IMR-90 (cell line): ENCODE measurements at regions not wholly inside any gene's neighbourhood (a gene's known extent, or its start where the extent isn't known, plus 50 kb on each side); places are given as distances from the start of the nearest gene placed in this dataset.

Experiments used
- ATAC-seq: fragments of 200-7000 bp; cut with Tn5 transposase; 2 replicates; pipeline ENCODE4 v1.9.1; 2020; ENCODE audit warnings: low read depth, mild to moderate bottlenecking, moderate library complexity
- BruUV-seq: library from RNA; stranded (reverse); fragments of 400-500 nt; replicated peaks from 2 replicates; lab custom pipeline; 2021; lab: Mats Ljungman, UMichigan
- CTCF ChIA-PET: fragments of 300-600 bp; formaldehyde crosslinking; extraction: SDS; loops from one replicate; lab custom pipeline; 2021; ENCODE audit warnings: antibody characterized with exemption; lab: Yijun Ruan, JAX
- POLR2A ChIA-PET: fragments of 300-600 bp; sonication (Branson Sonifier 250); formaldehyde crosslinking; loops from one replicate; lab custom pipeline; 2022; ENCODE audit warnings: antibody characterized with exemption; ENCODE audit not compliant: unreplicated experiment; lab: Charles Lee
- DNase-seq: peaks from one replicate; pipeline ENCODE4 v3.0.0; 2013
- H2AFZ ChIP-seq: replicated peaks from 2 replicates; pipeline ENCODE3; 2013; ENCODE audit warnings: low read length, mild to moderate bottlenecking; ENCODE audit not compliant: poor library complexity
- H2AK5ac ChIP-seq: 2 replicates; pipeline ENCODE4 v1.6.1; 2013; ENCODE audit warnings: low read depth, low read length, inconsistent platforms
- H2AK9ac ChIP-seq: replicated peaks from 2 replicates; pipeline ENCODE3; 2013; ENCODE audit warnings: mild to moderate bottlenecking, low read depth, low read length, moderate library complexity; ENCODE audit not compliant: poor library complexity
- H2BK120ac ChIP-seq: 2 replicates; pipeline ENCODE4 v1.6.1; 2013; ENCODE audit warnings: low read depth, low read length, inconsistent platforms
- H2BK15ac ChIP-seq: 3 replicates; pipeline ENCODE4 v1.6.1; 2013; ENCODE audit warnings: low read depth, low read length, inconsistent platforms
- H2BK20ac ChIP-seq: 2 replicates; pipeline ENCODE4 v1.6.1; 2013; ENCODE audit warnings: low read depth, mild to moderate bottlenecking, inconsistent platforms, low read length, moderate library complexity
- H2BK5ac ChIP-seq: 2 replicates; pipeline ENCODE4 v1.6.1; 2013; ENCODE audit warnings: mild to moderate bottlenecking, low read depth, low read length, inconsistent platforms; ENCODE audit not compliant: poor library complexity, severe bottlenecking
- H3K14ac ChIP-seq: replicated peaks from 2 replicates; pipeline ENCODE4 v1.6.1; 2013; ENCODE audit warnings: low read depth, low read length, inconsistent platforms
- H3K18ac ChIP-seq: 2 replicates; pipeline ENCODE4 v1.6.1; 2013; ENCODE audit warnings: low read depth, low read length, control low read depth
- H3K23ac ChIP-seq: 2 replicates; pipeline ENCODE4 v1.6.1; 2013; ENCODE audit warnings: low read depth, low read length, inconsistent platforms
- H3K27ac ChIP-seq: 2 replicates; pipeline ENCODE4 v1.5.1; 2013; ENCODE audit warnings: mild to moderate bottlenecking, control low read depth, low read length; ENCODE audit not compliant: insufficient read depth
- H3K27me3 ChIP-seq: 2 replicates; pipeline ENCODE4 v1.6.1; 2013; ENCODE audit warnings: low read length; ENCODE audit not compliant: control insufficient read depth, insufficient read depth
- H3K36me3 ChIP-seq: 2 replicates; pipeline ENCODE4 v1.6.1; 2013; ENCODE audit warnings: low read length, mixed read lengths; ENCODE audit not compliant: control insufficient read depth, insufficient read depth
- H3K4ac ChIP-seq: 2 replicates; pipeline ENCODE4 v1.6.1; 2013; ENCODE audit warnings: low read depth, low read length, inconsistent platforms
- H3K4me1 ChIP-seq: 2 replicates; pipeline ENCODE4 v1.6.1; 2013; ENCODE audit warnings: low read length, mixed read lengths; ENCODE audit not compliant: control insufficient read depth, insufficient read depth
- H3K4me2 ChIP-seq: 2 replicates; pipeline ENCODE4 v1.6.1; 2013; ENCODE audit warnings: low read depth, mild to moderate bottlenecking, control low read depth, low read length, moderate library complexity
- H3K4me3 ChIP-seq: 2 replicates; pipeline ENCODE4 v1.5.1; 2013; ENCODE audit warnings: low read depth, mild to moderate bottlenecking, control low read depth, low read length, moderate library complexity; ENCODE audit not compliant: insufficient read depth
- H3K56ac ChIP-seq: 2 replicates; pipeline ENCODE4 v1.6.1; 2013; ENCODE audit warnings: low read length, inconsistent platforms; ENCODE audit not compliant: insufficient read depth; ENCODE audit errors: extremely low read depth
- H3K79me1 ChIP-seq, 2 experiments: 2 replicates each; pipeline ENCODE4 v1.6.1; 2013; ENCODE audit warnings: low read length in 2 of 2, inconsistent platforms in 1 of 2, low read depth in 1 of 2
- H3K9ac ChIP-seq: 2 replicates; pipeline ENCODE4 v1.6.1; 2013; ENCODE audit warnings: low read depth, low read length, control low read depth
- H3K9me1 ChIP-seq: 2 replicates; pipeline ENCODE4 v1.6.1; 2013; ENCODE audit warnings: low read length, inconsistent platforms; ENCODE audit not compliant: insufficient read depth
- H3K9me3 ChIP-seq: 2 replicates; pipeline ENCODE4 v1.6.1; 2013; ENCODE audit warnings: low read length; ENCODE audit not compliant: control insufficient read depth, insufficient read depth
- H4K20me1 ChIP-seq: 2 replicates; pipeline ENCODE4 v1.6.1; 2013; ENCODE audit warnings: low read length, inconsistent platforms; ENCODE audit not compliant: insufficient read depth
- H4K5ac ChIP-seq: 2 replicates; pipeline ENCODE4 v1.6.1; 2013; ENCODE audit warnings: mild to moderate bottlenecking, low read depth, low read length, control low read depth
- H4K8ac ChIP-seq, 2 experiments: 2 replicates each; pipeline ENCODE4 v1.6.1; 2013; ENCODE audit warnings: low read depth in 2 of 2, low read length in 2 of 2, control low read depth in 1 of 2, inconsistent platforms in 1 of 2
- H4K91ac ChIP-seq: 2 replicates; pipeline ENCODE4 v1.6.1; 2013; ENCODE audit warnings: low read depth, low read length, inconsistent platforms; ENCODE audit not compliant: insufficient read depth
- BHLHE40 ChIP-seq: fragments of 150-350 bp; IDR thresholded peaks from 2 replicates; pipeline ENCODE4 v1.6.1; 2016; ENCODE audit warnings: mild to moderate bottlenecking, low read depth, low read length
- MAFK ChIP-seq: IDR thresholded peaks from 2 replicates; pipeline ENCODE4 v1.6.1; 2012; ENCODE audit warnings: low read depth, low read length, improper control_type of control experiment
- RCOR1 ChIP-seq: IDR thresholded peaks from 2 replicates; pipeline ENCODE4 v1.6.1; 2012; ENCODE audit warnings: mild to moderate bottlenecking, low read length, improper control_type of control experiment; ENCODE audit not compliant: insufficient replicate concordance
- WGBS, 2 experiments: methylation state at CpG; one replicate each; pipeline versions ENCODE4 v1.1.5 to v1.1.7; 2013; ENCODE audit warnings: missing lambda C conversion rate in 2 of 2; ENCODE audit not compliant: insufficient read length in 1 of 2; ENCODE audit errors: extremely low coverage in 2 of 2; 5-methylcytosine and 5-hydroxymethylcytosine counted together
- dilution Hi-C: fragments of 300-500 bp; cut with HindIII; formaldehyde crosslinking; loops from one replicate; pipeline ENCODE4 v1.14.3; 2018; ENCODE audit warnings: low sequenced_read_pairs; ENCODE audit not compliant: unreplicated experiment
- in situ Hi-C: fragments of 300-500 bp; cut with MboI; formaldehyde crosslinking; loops from 3 replicates; pipeline ENCODE4 v1.14.3; 2019; ENCODE audit warnings: low sequenced_read_pairs, inconsistent platforms, mixed read lengths
- intact Hi-C: fragments of 100-400 bp; cut with micrococcal nuclease; formaldehyde crosslinking; loops from 2 replicates; pipeline ENCODE4 v1.10.0; 2022
- TF ChIP-seq, protein P1 (sequence below): conservative IDR thresholded peaks from 2 replicates; pipeline ENCODE4 v1.5.1; 2012; ENCODE audit warnings: mild to moderate bottlenecking, low read depth, low read length, improper control_type of control experiment
- TF ChIP-seq, protein P2 (sequence below): fragments of 150-350 bp; IDR thresholded peaks from 2 replicates; pipeline ENCODE4 v1.6.1; 2017; ENCODE audit warnings: mild to moderate bottlenecking, antibody characterized with exemption, low read length, low read depth

GRCh38 chr21:35521293-35521692, 472.2 kb upstream of the RUNX1 start:
- ChIA-PET POLR2A (no interaction called here), CTCF (no interaction called here)
- Histone ChIP-seq H3K9me3 (no peaks in the 10 kb centered on the region), H3K56ac (no peak overlapping the region), H2AK5ac (no peak overlapping the region), H4K91ac (no peak overlapping the region), H3K4ac (no peak overlapping the region), H2AK9ac (no peak overlapping the region), H2BK120ac (no peak overlapping the region), H2BK15ac (no peak overlapping the region), H3K36me3 (no peaks in the 10 kb centered on the region), H4K20me1 (no peaks in the 10 kb centered on the region), H3K4me3 (no peak overlapping the region), H3K9me1 (peaks cover 7% of the 10 kb centered on the region; the same call in 1 of the 2 replicates), H3K14ac (no peak overlapping the region), H3K4me1 (no peaks in the 10 kb centered on the region; the same call in 1 of the 2 replicates), H3K4me2 (no peak overlapping the region), H2AFZ (no peak overlapping the region), H4K5ac (no peak overlapping the region), H3K27ac (no peak overlapping the region), H3K27me3 (no peaks in the 10 kb centered on the region), H3K79me1 (no peaks in the 10 kb centered on the region), H4K8ac (no peak overlapping the region), H2BK5ac (no peak overlapping the region), H2BK20ac (no peak overlapping the region), H3K9ac (no peak overlapping the region), H3K18ac (no peak overlapping the region), H3K23ac (no peak overlapping the region)
- TF ChIP-seq, protein P1, sequence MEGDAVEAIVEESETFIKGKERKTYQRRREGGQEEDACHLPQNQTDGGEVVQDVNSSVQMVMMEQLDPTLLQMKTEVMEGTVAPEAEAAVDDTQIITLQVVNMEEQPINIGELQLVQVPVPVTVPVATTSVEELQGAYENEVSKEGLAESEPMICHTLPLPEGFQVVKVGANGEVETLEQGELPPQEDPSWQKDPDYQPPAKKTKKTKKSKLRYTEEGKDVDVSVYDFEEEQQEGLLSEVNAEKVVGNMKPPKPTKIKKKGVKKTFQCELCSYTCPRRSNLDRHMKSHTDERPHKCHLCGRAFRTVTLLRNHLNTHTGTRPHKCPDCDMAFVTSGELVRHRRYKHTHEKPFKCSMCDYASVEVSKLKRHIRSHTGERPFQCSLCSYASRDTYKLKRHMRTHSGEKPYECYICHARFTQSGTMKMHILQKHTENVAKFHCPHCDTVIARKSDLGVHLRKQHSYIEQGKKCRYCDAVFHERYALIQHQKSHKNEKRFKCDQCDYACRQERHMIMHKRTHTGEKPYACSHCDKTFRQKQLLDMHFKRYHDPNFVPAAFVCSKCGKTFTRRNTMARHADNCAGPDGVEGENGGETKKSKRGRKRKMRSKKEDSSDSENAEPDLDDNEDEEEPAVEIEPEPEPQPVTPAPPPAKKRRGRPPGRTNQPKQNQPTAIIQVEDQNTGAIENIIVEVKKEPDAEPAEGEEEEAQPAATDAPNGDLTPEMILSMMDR, result no peak
- TF ChIP-seq RCOR1 (no peak), MAFK (no peak), BHLHE40 (no peak)
- TF ChIP-seq, protein P2, sequence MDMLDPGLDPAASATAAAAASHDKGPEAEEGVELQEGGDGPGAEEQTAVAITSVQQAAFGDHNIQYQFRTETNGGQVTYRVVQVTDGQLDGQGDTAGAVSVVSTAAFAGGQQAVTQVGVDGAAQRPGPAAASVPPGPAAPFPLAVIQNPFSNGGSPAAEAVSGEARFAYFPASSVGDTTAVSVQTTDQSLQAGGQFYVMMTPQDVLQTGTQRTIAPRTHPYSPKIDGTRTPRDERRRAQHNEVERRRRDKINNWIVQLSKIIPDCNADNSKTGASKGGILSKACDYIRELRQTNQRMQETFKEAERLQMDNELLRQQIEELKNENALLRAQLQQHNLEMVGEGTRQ, result no peak
- BruUV-seq, result no TSS peak
- in situ Hi-C loops, result no loop called here
- intact Hi-C loops, result no loop called here
- ATAC-seq (no peak), DNase-seq (no peak)
- dilution Hi-C loops, result no loop called here
- 90% methylated on average over 2 of the region's 4 CpGs; no CpG with 5 or more reads in 1 of the 2 experiments for WGBS, 2 experiments
